K562 (cell line): ENCODE measurements at regions not wholly inside any gene's neighbourhood (a gene's known extent, or its start where the extent isn't known, plus 50 kb on each side); places are given as distances from the start of the nearest gene placed in this dataset.

Experiments
- ADNP ChIP-seq: fragments of 200-800 bp; sonication (Bioruptor generic); IDR thresholded peaks from 2 replicates; pipeline ENCODE4 v1.6.1; 2016; ENCODE audit warnings: missing genetic modification characterization, missing compliant biosample characterization
- BHLHE40 ChIP-seq: IDR thresholded peaks from 2 replicates; pipeline ENCODE4 v1.6.1; 2011; ENCODE audit warnings: low read length, improper control_type of control experiment
- C11orf30 ChIP-seq: fragments of 450-650 bp; IDR thresholded peaks from 2 replicates; pipeline ENCODE4 v1.6.1; 2016; ENCODE audit warnings: low read depth, mild to moderate bottlenecking
- CEBPG ChIP-seq, 3 experiments: fragments of 200-800 bp in 1 of 3; sonication (Bioruptor generic) in 1 of 3; sonication (generic) in 1 of 3; formaldehyde crosslinking in 1 of 3; IDR thresholded peaks in 2 of 3; conservative IDR thresholded peaks in 1 of 3; 2 replicates each; pipeline versions ENCODE4 v1.6.1 to v1.8.0; 2016 to 2022; ENCODE audit warnings: missing compliant biosample characterization in 2 of 3, missing genetic modification characterization in 2 of 3, mild to moderate bottlenecking in 1 of 3, missing genetic modification reagents in 1 of 3
- CTBP1 ChIP-seq: fragments of 450-650 bp; IDR thresholded peaks from 2 replicates; pipeline ENCODE4 v1.6.1; 2016; ENCODE audit warnings: borderline replicate concordance
- EP400 ChIP-seq: fragments of 450-650 bp; IDR thresholded peaks from 2 replicates; pipeline ENCODE4 v1.6.1; 2017; ENCODE audit warnings: antibody characterized with exemption, mild to moderate bottlenecking, moderate library complexity
- ERF ChIP-seq: fragments of 450-650 bp; formaldehyde crosslinking; IDR thresholded peaks from 2 replicates; pipeline ENCODE4 v1.4.0; 2020; ENCODE audit warnings: mild to moderate bottlenecking, mixed read lengths
- GABPA ChIP-seq: fragments of 200-800 bp; sonication (Bioruptor generic); conservative IDR thresholded peaks from 2 replicates; pipeline ENCODE4 v1.6.1; 2016; ENCODE audit warnings: low read depth, missing genetic modification characterization, missing compliant biosample characterization
- GTF2A2 ChIP-seq: IDR thresholded peaks from 2 replicates; pipeline ENCODE4 v1.6.1; 2016; ENCODE audit warnings: mild to moderate bottlenecking, missing genetic modification characterization, missing compliant biosample characterization
- GTF3C2 ChIP-seq: IDR thresholded peaks from 3 replicates; pipeline ENCODE4 v1.6.1; 2011; ENCODE audit warnings: borderline replicate concordance, mild to moderate bottlenecking, moderate library complexity; ENCODE audit not compliant: insufficient read length; ENCODE audit errors: extremely low read depth
- HDAC8 ChIP-seq: fragments of 450-650 bp; IDR thresholded peaks from 2 replicates; pipeline ENCODE4 v1.6.1; 2016; ENCODE audit warnings: mild to moderate bottlenecking, missing genetic modification characterization, moderate library complexity, missing compliant biosample characterization
- LCOR ChIP-seq: sonication (generic); formaldehyde crosslinking; IDR thresholded peaks from 2 replicates; pipeline ENCODE4 v1.8.0; 2022; ENCODE audit warnings: mild to moderate bottlenecking, missing genetic modification reagents
- NELFE ChIP-seq: IDR thresholded peaks from 2 replicates; pipeline ENCODE4 v1.6.1; 2011; ENCODE audit warnings: mild to moderate bottlenecking; ENCODE audit not compliant: insufficient read depth, insufficient read length
- NFRKB ChIP-seq: fragments of 450-650 bp; IDR thresholded peaks from 2 replicates; pipeline ENCODE4 v1.6.1; 2016; ENCODE audit warnings: low read depth
- POLR3A ChIP-seq: IDR thresholded peaks from 2 replicates; pipeline ENCODE4 v1.6.1; 2011; ENCODE audit warnings: borderline replicate concordance, mild to moderate bottlenecking, moderate library complexity; ENCODE audit not compliant: insufficient read length, insufficient read depth; ENCODE audit errors: extremely low read depth
- RBBP5 ChIP-seq: fragments of 200-600 bp; sonication (generic); IDR thresholded peaks from 2 replicates; pipeline ENCODE4 v1.6.1; 2012; ENCODE audit warnings: borderline replicate concordance, mild to moderate bottlenecking, low read length, control low read depth, inconsistent platforms; ENCODE audit not compliant: insufficient read depth, poor library complexity, severe bottlenecking
- RBFOX2 ChIP-seq: fragments of 200-400 bp; formaldehyde crosslinking; IDR thresholded peaks from 2 replicates; pipeline ENCODE4 v1.6.1; 2017; ENCODE audit warnings: low read depth, mild to moderate bottlenecking, low read length, moderate library complexity
- SETDB1 ChIP-seq: IDR thresholded peaks from one replicate; pipeline ENCODE4 v1.6.1; 2012; ENCODE audit warnings: low read length, control low read depth, inconsistent platforms
- SIRT6 ChIP-seq: IDR thresholded peaks from one replicate; pipeline ENCODE4 v1.6.1; 2012; ENCODE audit warnings: low read depth, mild to moderate bottlenecking, control low read depth, inconsistent platforms, low read length, moderate library complexity
- TRIM24 ChIP-seq, 2 experiments: fragments of 450-650 bp; IDR thresholded peaks; 2 replicates each; pipeline ENCODE4 v1.6.1; 2016
- ZNF146 ChIP-seq: IDR thresholded peaks from one replicate; pipeline ENCODE4 v1.6.1; 2018; ENCODE audit warnings: missing compliant biosample characterization; ENCODE audit not compliant: unreplicated experiment
- ZNF174 ChIP-seq: fragments of 250-450 bp; sonication (Bioruptor Pico); IDR thresholded peaks from 2 replicates; pipeline ENCODE4 v1.4.0; 2020; ENCODE audit warnings: mild to moderate bottlenecking
- ZNF217 ChIP-seq: sonication (generic); formaldehyde crosslinking; IDR thresholded peaks from 2 replicates; pipeline ENCODE4 v1.8.0; 2022; ENCODE audit warnings: mild to moderate bottlenecking, missing genetic modification reagents
- ZNF316 ChIP-seq: fragments of 450-650 bp; IDR thresholded peaks from 2 replicates; pipeline ENCODE4 v1.6.1; 2016
- ZNF324 ChIP-seq: fragments of 250-450 bp; sonication (Bioruptor Pico); IDR thresholded peaks from 2 replicates; pipeline ENCODE4 v1.4.0; 2020; ENCODE audit warnings: mild to moderate bottlenecking
- ZNF445 ChIP-seq: fragments of 250-450 bp; sonication (Bioruptor Pico); IDR thresholded peaks from 2 replicates; pipeline ENCODE4 v1.4.0; 2020; ENCODE audit warnings: low read depth, mild to moderate bottlenecking, moderate library complexity
- ZNF696 ChIP-seq: fragments of 250-450 bp; sonication (Bioruptor Pico); conservative IDR thresholded peaks from 2 replicates; pipeline ENCODE4 v1.4.0; 2020; ENCODE audit warnings: mild to moderate bottlenecking, moderate library complexity
- TF ChIP-seq, protein P1 (sequence below), 2 experiments: fragments of 450-650 bp in 1 of 2; sonication (generic) in 1 of 2; formaldehyde crosslinking; conservative IDR thresholded peaks; 2 replicates each; pipeline versions ENCODE4 v1.4.0 to v1.8.1; 2020 to 2022; ENCODE audit warnings: mild to moderate bottlenecking in 1 of 2, missing genetic modification reagents in 1 of 2

DNA sequence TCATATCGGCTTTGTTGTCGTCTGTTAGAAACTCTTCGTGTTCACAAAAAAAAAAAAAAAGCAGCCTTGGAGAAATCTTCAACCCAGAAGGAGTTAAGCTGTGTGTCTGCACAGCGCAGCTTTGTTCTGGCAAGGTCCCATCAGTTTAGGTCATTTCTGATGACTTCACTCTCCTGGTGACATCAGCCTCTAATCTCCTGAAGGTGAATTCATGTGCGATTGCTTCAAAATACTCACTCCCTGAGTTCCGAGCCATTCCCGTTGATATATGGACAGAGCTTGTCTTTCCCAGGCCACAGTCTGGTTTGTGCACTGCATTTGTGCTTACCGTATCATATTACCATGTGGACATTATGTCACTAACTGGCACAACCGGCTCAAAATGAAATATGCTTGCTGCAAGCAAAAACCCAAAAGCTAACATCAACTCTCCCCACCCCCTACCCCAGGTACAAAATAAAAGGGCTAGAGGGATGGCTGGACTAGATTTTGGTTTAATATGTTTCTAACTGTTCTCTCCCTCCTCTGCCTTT lies 342.4 kb downstream of the KCNRG start (continued):
- TF ChIP-seq RBFOX2 (no peak), ADNP (tag) (no peak), EP400 (peak; percentile 23; the same call in 1 of the 2 replicates), NELFE (no peak), GTF2A2 (no peak), BHLHE40 (peak; percentile 32; the same call in 1 of the 2 replicates), GTF3C2 (no peak), RBBP5 (no peak), NFRKB (no peak), ZNF316 (peak; percentile 46), ZNF146 (CRISPR knock-in tag) (no peak), ZNF174 (CRISPR knock-in tag) (no peak), ZNF696 (no peak), LCOR (no peak), ZNF445 (CRISPR knock-in tag) (no peak), GABPA (tag) (no peak), CTBP1 (peak; percentile 42; the same call in 1 of the 2 replicates), ERF (no peak), POLR3A (no peak), SIRT6 (no peak), SETDB1 (no peak), HDAC8 (no peak), CEBPG (CRISPR knock-in tag; IDR thresholded peaks at IDR 0.05) (no peak), CEBPG (tag; conservative IDR thresholded peaks at IDR 0.05 in 1 of 2, IDR thresholded peaks at IDR 0.05 in 1 of 2) (peak; percentile 19 to 61; a peak in 2 of 4 replicates), ZNF217 (no peak), TRIM24 (IDR thresholded peaks at IDR 0.05) (peak in 1 of 2 experiments; percentile 34; a peak in 1 of 4 replicates), C11orf30 (peak; percentile 16; the same call in 1 of the 2 replicates), ZNF324 (CRISPR knock-in tag) (no peak)
- TF ChIP-seq, protein P1, sequence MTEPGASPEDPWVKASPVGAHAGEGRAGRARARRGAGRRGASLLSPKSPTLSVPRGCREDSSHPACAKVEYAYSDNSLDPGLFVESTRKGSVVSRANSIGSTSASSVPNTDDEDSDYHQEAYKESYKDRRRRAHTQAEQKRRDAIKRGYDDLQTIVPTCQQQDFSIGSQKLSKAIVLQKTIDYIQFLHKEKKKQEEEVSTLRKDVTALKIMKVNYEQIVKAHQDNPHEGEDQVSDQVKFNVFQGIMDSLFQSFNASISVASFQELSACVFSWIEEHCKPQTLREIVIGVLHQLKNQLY (CRISPR knock-in tag; conservative IDR thresholded peaks at IDR 0.05) = no peak
